ENCODE measurements at regions not wholly inside any gene's neighbourhood (a gene's known extent, or its start where the extent isn't known, plus 50 kb on each side); places are given as distances from the start of the nearest gene placed in this dataset.

GRCh38 chr4:38495446-38495845 lies 168.6 kb upstream of the KLF3 start:
- no peak for TF ChIP-seq POLR2A (IDR thresholded peaks at IDR 0.05)
- TF ChIP-seq, protein P1, sequence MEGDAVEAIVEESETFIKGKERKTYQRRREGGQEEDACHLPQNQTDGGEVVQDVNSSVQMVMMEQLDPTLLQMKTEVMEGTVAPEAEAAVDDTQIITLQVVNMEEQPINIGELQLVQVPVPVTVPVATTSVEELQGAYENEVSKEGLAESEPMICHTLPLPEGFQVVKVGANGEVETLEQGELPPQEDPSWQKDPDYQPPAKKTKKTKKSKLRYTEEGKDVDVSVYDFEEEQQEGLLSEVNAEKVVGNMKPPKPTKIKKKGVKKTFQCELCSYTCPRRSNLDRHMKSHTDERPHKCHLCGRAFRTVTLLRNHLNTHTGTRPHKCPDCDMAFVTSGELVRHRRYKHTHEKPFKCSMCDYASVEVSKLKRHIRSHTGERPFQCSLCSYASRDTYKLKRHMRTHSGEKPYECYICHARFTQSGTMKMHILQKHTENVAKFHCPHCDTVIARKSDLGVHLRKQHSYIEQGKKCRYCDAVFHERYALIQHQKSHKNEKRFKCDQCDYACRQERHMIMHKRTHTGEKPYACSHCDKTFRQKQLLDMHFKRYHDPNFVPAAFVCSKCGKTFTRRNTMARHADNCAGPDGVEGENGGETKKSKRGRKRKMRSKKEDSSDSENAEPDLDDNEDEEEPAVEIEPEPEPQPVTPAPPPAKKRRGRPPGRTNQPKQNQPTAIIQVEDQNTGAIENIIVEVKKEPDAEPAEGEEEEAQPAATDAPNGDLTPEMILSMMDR (IDR thresholded peaks at IDR 0.05) = no peak
